ENCODE measurements at regions not wholly inside any gene's neighbourhood (a gene's known extent, or its start where the extent isn't known, plus 50 kb on each side); places are given as distances from the start of the nearest gene placed in this dataset.

DNA sequence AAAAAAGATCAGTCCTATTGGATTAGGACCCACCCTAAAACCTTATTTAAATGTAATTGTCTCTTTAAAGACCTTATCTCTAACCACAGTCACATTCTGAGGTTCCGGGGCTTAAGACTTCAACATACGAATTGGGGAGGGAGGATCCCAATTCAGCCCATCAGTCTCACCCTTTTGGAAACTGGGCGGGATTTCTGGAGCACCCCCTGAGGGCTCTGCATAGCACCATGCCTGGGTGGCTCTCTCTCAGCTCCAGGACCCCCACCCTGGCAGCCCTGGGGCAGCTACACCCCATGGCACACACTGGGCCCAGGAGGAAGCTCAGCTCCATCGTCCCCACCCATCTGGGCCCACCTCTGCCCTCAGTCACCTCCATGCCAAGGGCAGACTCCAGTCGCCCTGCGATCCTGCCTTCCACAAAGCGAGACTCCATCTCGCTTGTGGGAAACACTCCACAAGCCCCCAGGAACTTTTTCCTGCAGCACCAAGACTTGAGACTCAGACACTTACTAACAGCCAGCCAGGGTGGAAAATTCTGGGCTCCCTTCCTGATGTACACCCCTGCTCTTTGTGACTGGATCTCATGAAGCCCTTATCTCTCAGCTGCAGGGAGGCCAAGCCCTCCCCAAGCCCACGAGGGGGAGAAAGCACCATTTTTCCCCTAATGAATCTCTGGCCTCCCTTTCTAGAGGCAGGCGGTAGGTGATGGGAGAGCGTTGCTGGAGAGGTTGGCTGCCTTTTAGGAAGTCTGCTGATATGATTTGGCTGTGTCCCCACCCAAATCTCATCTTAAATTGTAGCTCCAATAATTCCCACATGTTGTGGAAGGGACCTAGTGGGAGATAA lies 90.8 kb upstream of the KDM7A start:
- TF ChIP-seq, protein P1, sequence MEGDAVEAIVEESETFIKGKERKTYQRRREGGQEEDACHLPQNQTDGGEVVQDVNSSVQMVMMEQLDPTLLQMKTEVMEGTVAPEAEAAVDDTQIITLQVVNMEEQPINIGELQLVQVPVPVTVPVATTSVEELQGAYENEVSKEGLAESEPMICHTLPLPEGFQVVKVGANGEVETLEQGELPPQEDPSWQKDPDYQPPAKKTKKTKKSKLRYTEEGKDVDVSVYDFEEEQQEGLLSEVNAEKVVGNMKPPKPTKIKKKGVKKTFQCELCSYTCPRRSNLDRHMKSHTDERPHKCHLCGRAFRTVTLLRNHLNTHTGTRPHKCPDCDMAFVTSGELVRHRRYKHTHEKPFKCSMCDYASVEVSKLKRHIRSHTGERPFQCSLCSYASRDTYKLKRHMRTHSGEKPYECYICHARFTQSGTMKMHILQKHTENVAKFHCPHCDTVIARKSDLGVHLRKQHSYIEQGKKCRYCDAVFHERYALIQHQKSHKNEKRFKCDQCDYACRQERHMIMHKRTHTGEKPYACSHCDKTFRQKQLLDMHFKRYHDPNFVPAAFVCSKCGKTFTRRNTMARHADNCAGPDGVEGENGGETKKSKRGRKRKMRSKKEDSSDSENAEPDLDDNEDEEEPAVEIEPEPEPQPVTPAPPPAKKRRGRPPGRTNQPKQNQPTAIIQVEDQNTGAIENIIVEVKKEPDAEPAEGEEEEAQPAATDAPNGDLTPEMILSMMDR (IDR thresholded peaks at IDR 0.05): no peak
- no peak for TF ChIP-seq POLR2A (IDR thresholded peaks at IDR 0.05)
